ENCODE measurements at regions not wholly inside any gene's neighbourhood (a gene's known extent, or its start where the extent isn't known, plus 50 kb on each side); places are given as distances from the start of the nearest gene placed in this dataset.
"Not testable (repeated sequence)": the region's sequence is repeated elsewhere in the genome, so short reads cannot be mapped to it uniquely, and the experiment has no call there.

DNA sequence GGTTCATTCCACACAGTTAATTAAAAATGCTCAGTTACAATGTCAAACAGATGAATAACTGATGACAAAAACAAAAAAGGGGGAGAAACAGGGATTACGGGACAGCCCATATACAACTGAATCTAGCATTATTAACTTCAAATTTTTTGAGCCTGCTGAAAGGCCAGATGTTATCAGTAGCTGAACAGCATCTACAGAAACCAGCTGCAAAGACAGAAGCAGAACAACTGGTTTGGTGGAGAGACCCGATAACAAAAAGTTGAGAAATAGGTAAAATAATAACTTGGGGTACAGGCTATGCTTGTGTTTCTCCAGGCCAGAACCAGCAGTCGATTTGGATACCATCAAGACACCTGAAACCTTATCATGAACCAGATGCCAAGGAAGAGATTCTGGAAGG, 109.8 kb downstream of the SEPTIN7 start:
- DNase-seq, result not testable (repeated sequence)

DNA sequence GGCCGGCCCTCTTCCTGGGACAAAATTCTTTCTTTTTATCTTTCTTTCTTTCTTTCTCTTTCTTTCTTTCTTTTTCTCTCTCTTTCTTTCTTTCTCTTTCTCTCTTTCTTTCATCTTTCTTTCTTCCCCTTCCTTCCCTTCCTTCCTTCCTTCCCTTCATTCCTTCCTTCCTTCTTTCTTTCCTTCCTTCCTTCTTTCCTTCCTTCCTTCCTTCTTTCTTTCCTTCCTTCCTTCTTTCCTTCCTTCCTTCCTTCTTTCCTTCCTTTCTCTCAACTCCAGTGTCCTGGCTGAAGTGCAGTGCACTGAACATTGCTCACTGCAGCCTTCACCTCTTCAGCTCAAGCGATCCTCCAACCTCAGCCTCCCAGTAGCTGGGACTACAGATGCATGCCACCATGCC, 112.5 kb downstream of the SEPTIN7 start:
- not testable (repeated sequence) for DNase-seq

DNA sequence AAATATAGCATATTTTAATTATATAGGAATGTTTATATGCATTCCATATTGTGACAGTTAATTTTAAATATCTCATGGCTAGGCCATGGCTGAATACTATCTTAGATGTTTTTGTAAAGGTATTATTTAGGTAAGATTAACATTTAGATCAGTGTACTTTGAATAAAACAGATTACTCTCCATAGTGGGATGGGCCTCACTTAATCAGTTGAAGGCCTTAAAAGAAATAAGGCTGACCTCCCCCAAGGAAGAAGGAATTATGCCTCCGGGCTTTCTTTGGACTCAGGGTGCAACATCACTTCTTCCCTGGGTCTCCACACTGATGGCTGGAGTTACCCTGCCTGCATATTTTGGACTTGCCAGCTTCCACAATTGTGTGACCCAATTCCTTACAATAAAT, 113.4 kb downstream of the SEPTIN7 start:
- DNase-seq, result not testable (repeated sequence)

DNA sequence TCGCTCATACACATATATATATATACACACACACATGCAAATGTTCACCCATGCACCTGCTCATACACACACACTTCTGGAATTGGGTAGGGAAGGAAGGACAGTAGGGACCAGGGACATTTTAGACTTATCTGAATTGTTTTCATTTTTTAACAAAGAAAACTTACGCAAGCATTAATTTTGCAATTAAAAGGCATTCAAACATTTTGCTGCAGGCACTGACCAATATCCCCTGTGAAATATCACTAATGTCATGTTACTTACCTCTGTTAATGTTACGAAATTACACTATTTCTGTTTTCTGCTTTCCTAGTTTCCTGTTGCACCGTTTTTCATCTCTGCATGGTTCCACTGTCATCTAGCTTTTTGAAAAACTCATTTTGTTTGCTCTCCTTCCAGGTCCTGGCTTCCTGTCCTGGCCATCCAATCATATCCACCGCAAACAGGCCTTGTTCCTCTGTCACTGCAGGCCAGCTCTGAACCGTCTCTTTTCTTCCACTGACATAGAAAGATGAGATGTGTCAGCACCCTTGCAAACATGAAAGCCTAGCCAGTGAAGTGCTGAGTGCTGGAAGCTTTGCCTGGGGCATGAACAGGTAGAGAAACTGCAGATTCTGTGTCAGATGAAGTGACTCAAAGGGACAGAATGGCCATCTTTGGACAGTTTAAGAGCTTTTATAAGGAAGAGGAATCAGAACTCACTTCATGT, 114.5 kb downstream of the SEPTIN7 start:
- not testable (repeated sequence) for DNase-seq

DNA sequence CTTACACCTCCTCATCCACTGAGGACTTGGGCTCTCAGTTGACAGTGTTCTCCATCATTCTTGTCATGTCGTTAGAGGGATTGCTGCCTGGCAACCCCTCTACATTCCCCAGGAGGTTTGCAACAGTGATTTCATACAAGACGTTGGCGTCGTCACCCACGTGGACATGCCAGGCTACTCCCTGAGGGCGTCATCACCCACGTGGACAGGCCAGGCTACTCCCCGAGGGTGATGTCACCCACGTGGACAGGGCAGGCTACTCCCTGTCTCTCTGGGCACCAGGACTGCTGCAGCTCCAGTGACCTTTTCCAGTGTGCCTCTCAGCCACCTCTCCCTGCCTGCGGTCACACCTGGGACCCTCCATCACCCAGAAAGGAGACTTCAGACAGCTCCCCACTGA, 117.4 kb downstream of the SEPTIN7 start:
- DNase-seq, result not testable (repeated sequence)

DNA sequence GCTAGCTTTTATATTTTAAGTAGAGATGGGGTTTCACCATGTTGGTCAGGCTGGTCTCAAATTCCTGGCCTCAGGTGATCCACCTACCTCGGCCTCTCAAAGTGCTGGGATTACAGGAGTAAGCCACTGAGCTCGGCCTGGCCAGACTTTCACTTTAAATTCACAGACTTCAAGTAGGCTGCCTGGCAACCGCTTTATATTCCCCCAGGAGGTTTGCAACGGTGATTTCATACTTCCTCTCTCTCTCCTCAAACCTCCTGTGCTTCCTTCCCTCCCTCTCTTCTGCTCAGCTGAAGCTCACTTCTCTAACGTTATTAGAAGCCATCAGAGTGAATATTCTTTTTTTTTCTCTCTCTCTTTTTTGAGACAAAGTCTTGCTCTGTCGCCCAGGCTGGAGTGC, 118.8 kb downstream of the SEPTIN7 start:
- not testable (repeated sequence) for DNase-seq

DNA sequence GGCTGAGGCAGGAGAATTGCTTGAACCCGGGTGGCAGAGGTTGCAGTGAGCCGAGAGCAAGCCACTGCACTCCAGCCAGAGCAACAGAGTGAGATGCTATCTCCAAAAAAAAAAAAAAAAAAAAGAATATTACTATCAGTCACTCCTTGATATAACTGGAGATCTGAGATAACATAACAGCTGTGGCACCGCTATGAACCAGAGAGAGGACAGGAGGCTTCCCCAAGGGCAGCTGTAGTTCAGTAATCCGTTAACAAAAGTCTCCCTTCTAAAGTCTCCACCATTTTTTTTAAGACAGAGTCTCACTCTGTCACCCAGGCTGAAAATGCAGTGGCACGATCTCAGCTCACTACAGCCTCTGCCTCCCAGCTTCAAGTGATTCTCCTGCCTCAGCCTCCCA, 120.5 kb downstream of the SEPTIN7 start:
- DNase-seq, result not testable (repeated sequence)

DNA sequence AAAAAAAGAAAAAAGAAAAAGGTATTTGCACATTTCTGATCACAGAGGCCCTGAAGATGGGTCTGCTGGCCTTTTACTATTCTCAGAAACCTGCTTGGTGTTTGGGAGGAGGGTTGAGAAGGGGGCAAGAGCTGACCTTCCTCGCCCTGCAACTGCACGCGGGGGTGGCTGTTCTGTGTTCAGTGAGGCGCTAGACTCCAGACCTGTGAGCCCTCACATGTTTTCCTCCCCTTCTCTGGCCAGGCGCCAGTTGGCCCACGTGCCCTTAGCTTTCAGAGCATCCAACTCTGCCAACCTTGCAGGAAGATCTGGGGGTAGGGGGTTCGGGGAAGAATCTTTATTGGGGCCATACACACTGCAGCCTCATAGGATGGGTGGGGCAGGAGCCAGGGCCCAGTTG, 123.8 kb downstream of the SEPTIN7 start:
- DNase-seq, result not testable (repeated sequence)

DNA sequence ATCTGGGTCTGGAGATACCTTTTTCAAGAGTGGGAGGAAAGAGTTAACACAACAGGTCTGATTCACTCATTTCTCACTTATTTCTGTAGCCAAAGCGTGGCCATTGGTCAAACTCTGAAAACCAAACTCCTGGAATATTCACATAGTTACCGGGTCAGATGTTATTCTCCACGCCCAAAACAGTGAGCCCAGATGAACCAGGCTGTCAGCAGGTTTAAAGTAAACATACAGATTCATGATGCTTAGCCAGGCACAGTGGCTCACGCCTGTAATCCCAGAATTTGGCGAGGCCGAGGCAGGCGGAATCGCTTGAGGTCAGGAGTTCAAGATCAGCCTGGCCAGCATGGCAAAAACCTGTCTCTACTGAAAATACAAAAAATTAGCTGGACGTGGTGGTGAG, 126.1 kb downstream of the SEPTIN7 start:
- not testable (repeated sequence) for DNase-seq

DNA sequence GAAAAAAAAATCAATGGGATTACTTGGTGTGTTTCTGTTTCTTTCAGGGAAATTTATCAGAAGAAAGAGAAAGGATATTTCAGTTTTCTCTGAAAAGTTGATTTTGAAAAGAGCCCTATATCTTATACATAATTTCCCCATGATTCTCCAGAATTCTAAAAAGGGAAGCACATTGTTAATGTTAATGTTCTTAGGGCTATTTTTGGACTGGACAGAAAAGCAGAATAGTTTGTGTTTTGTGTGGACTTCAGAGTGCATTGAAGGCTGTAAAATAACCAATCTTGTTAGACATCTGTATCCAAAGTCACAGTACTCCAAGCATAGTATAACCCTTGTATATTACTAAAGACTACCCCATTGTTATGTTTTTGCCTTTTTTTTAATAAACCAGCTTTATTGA, 130.3 kb downstream of the SEPTIN7 start:
- not testable (repeated sequence) for DNase-seq

DNA sequence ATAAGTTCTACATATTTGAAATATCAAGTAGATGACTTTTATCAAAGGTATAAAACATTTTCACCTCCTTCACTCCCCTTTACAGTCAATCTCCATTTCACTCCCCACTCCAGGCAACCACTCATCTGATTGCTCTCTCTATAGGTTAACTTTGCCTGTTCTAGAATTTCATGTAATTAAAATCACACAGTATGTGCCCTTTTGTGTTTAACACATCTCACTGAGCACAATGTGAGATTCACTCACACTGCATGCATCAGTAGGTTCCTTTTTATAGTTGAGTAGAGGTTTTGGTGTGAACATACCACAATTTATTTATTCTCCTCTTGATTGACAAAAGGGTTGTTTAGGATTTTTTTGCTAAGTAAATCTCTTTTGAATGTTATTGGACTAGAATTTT, 130.7 kb downstream of the SEPTIN7 start:
- not testable (repeated sequence) for DNase-seq

DNA sequence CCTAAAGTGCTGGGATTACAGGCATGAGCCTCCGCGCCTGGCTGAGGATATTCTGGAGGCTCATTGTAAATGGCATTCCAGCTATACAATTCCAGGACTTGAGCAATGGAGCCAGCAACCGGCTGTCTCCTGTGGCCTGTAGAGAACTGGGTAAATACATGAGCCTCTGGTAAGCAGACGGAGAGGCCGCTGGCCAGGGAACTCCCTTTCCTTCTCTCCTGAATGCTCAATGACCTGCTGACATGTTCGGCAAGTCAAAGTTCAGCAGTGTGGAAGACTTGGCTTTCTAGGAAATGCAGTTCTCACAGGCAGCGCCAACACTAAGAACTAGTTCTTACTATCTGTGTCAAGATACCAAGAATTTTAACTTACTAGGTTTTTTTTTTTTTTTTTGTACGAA, 139.8 kb downstream of the SEPTIN7 start:
- DNase-seq, result not testable (repeated sequence)

DNA sequence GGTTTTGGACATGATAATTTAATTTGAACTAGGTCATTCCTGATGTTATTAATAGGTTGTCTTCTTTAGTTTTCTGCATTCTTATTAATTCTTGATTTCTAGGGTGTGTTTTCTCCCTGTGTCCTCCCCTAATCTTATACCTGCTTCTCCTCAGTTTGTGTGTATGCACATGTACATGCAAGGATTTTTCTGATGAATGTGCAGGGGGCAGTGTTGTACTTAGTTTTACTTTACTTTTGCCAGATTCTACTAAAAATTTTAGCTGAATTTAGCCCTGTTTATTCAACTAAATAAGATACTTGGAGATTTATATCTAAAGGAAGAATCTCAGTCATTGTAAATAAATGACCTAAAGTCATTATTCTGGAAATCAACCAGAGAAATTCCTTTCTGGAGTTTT, 144.8 kb downstream of the SEPTIN7 start:
- not testable (repeated sequence) for DNase-seq

DNA sequence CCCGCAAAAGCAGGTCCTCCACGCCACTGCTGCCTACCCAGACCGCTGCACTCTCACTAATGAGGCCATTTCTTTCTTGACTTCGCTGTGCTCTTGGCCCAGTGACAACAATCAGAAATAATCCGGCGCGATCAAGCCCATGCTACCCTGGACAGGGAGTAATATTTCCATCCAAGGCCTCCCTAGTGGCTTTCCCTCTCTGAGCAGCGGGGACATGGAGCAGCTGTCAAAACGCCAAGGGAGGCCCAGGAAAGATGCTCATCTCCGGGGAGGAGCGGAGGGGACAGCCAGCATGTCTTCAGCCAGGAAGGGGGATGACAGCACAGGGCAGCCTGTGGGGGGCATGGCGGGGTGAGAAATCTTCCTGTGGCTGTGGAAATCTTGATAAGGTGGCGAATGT, 154.9 kb downstream of the SEPTIN7 start:
- not testable (repeated sequence) for DNase-seq

DNA sequence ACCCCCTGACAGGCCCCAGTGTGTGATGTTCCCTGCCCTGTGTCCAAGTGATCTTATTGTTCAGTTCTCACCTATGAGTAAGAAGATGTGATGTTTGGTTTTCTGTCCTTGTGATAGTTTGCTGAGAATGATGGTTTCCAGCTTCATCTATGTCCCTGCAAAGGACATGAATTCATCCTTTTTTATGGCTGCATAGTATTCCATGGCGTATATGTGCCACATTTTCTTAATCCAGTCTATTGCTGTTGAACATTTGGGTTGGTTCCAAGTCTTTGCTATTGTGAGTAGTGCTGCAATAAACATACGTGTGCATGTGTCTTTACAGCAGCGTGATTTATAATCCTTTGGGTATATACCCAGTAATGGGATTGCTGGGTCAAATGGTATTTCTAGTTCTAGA, 156.1 kb downstream of the SEPTIN7 start:
- DNase-seq, result not testable (repeated sequence)

DNA sequence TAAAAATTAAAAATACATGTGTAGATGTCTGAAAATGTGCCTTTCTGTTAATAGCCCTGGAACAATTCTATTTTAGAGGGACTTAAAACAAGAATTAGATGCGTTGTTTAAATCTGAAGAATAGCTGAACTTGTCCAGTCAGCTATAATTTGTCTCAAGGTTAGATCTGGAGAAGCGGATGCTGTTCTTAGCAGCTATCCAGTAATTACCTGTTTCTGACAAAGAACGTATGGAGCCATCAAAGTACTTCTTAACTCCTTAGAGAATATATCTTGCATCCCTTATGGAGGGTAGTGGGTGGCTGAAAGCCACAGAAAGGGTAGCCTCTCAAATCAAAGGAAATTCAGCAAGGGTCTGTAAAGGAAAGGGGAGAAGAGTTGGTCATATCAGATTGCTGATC, 160.4 kb downstream of the SEPTIN7 start:
- not testable (repeated sequence) for DNase-seq

DNA sequence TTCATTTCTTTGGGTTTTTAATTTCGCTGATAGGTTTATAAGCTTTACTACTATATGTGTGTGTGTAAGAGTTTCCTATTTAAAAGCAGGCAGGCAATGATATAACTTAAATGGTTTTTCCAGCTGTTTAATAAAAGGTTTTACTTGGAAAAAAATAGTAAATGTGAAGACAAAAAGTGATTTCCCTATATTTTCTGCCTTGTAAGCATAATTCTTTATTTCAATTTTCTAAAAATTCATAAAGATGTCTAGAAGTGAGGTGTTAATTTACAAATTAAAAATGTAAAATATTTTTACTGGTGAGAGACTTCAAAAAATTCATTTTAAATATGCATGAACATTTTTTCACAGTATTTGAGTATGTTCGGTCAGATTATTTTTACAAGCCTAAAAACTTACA, 161.8 kb downstream of the SEPTIN7 start:
- not testable (repeated sequence) for DNase-seq

DNA sequence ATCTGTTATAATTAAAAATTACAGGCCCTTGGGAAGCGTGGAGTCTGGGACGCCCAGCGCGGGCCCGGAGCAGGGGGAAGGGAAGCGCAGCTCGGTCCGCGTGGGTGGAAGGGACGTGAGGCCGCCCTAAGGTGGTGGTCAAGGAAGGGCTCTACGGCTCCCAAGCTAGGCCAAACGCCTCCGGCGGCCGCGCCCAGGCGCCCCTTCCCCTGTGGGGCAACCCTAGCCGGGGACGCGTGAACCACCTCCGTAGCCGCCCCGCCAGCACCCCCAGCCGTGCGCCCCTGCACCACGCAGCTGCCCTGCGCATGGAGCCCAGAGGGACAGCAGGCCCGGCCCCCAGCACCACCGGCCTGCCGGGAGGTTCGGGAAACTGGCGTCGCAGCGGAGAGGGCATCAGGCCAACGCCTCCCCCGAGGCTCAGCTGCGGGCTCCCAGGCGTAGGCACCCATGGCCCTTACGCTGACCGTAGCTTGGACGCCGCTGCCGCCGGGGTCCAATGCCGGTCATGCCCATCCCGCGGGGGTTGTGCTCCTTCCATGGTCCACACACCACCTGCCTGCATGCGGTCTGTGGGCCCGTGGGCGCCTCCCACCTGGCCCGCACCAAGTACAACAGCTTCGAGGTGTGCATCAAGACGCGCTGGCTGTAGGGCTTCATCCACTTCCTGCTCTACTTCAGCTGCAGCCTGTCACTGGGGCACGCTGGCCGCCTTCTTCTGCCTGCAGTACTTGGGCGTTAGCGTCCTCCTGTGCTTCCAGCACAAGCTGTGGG, 166.7 kb downstream of the SEPTIN7 start:
- DNase-seq, result no peak

DNA sequence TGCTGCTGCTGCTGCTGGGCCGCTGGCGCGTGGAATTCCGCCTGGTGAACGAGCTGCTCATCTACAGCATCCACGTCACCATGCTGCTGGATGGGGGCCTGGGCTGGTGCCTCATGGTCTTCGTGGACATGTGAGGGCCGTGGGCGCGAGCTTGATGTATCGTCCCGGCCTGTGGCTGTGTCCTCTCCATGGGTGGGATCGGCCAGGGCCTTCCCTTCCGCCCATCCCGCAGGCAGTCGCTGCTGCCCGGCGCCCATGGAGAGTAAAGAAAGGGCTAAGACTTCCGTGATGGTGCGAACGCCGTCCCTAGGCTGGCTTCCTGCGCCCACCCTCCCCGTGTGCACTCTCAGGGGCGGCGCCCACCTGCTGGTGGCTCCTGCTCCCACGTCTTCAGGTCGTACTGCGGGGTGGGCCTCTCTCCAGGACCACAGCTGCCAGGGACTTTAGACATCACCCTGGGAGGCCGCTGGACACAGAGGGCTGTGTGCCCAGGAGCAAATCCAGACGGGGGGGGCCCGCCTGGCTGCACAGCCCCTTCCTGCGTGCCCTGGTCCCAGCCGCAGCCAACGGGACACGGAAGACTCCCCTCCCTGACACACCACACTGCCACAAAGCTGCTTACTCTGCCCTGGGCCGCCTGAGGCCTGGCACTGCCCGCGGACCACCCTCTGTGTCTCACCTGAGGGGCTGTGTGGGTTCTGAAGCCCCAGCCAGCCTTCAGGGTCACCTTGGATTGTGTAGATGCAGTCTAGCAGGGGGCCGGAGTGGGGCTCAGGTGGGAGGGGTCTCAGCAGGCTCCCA, 167.5 kb downstream of the SEPTIN7 start:
- no peak for DNase-seq

DNA sequence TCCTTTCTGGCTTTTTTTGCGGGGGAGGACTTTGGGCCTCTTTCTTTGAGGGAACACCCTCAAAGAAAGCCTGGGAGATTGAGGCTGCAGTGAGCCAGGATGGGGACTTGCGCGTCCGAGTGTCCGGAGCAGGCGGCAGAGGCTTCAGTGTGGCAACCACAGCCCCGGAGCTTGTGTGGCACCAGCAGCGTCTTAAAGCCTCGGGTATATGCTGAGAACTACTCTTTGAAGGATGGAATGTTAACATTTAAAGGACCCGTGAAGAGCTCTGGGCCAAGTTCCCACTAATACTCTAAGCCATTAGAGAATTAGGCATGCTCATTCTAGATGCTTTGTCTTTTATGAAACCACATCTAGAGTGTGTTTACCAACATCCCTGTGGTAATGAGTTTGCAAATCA, 168.2 kb downstream of the SEPTIN7 start:
- DNase-seq, result no peak

DNA sequence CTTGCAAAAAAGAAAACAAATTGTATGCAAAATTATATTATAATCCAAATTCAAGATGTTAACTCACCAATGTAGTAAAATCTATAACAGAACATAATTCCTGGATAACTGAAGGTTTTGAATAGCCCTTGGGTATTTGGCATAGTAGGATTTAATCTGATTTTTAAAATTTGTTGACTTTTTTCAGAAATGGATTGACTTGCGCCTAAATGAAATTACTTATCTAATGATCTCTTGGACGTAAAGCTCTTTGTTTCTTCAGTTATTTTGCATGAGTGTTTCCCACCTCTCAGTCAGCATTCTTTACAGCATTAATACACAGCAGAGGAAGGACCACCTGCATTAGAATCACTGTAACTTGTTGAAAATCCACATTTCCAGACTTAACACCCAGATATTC, 169.6 kb downstream of the SEPTIN7 start:
- no peak for DNase-seq

DNA sequence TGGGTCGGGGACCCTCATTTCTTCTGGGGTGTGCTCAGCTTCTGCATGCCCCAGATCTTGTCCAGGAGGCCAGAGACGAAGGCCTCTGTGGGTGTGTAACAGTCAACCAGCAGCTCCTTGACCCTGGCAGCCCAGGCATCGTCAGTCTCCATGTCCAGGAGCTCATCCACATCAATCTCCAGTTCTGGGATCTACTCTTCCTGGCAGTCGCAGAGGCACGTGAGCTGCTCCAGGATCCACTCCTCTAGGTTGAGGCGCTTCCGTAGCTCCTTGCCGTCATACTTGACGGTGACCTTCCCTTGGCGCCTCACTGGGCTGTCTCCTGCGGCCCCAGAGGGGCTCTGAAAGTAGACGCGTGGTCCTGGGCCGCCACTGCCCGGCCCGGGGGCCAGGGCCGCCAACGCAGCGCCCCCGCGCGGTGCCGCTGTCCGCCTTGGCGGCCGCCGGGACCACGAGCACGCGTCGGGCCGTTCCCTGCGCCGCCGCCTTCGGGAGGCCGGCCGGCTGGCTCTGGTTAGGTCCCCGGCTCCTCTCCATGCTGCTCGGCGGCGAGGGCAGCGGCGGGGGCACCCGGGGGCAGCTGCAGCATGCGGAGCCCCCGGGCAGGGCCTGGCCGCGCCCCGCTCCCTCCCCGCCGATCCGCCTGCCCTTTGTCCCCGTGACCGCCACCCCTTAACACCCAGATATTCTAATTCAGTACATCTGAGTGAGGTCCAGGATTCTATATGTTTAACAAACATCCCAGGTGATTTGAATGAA, 170.5 kb downstream of the SEPTIN7 start:
- DNase-seq, result no peak
